GM12874 (cell line): ENCODE measurements at regions not wholly inside any gene's neighbourhood (a gene's known extent, or its start where the extent isn't known, plus 50 kb on each side); places are given as distances from the start of the nearest gene placed in this dataset.

Experiments
- CTCF ChIP-seq: IDR thresholded peaks from 2 replicates; pipeline ENCODE4 v1.5.1; 2011; ENCODE audit warnings: low read depth, mild to moderate bottlenecking, control low read depth, low read length, moderate library complexity; ENCODE audit not compliant: insufficient read depth

- no peak for TF ChIP-seq CTCF
Measured at GRCh38 chr2:235170536-235171521, 219.0 kb downstream of the SH3BP4 start.

- no peak for TF ChIP-seq CTCF
Measured at GRCh38 chr2:235171550-235172031, 219.8 kb downstream of the SH3BP4 start.

- TF ChIP-seq CTCF: no peak
Measured at GRCh38 chr2:235180642-235181041, 228.8 kb downstream of the SH3BP4 start.

GRCh38 chr2:235183786-235184185 lies 232.0 kb downstream of the SH3BP4 start:
- no peak for TF ChIP-seq CTCF

- no peak for TF ChIP-seq CTCF
Measured at GRCh38 chr2:235187806-235188205, 236.0 kb downstream of the SH3BP4 start.

- no peak for TF ChIP-seq CTCF
Measured at GRCh38 chr2:235191486-235191885, 239.7 kb downstream of the SH3BP4 start.

- no peak for TF ChIP-seq CTCF
Measured at GRCh38 chr2:235191978-235192377, 240.2 kb downstream of the SH3BP4 start.
